ENCODE measurements at regions not wholly inside any gene's neighbourhood (a gene's known extent, or its start where the extent isn't known, plus 50 kb on each side); places are given as distances from the start of the nearest gene placed in this dataset.

DNA sequence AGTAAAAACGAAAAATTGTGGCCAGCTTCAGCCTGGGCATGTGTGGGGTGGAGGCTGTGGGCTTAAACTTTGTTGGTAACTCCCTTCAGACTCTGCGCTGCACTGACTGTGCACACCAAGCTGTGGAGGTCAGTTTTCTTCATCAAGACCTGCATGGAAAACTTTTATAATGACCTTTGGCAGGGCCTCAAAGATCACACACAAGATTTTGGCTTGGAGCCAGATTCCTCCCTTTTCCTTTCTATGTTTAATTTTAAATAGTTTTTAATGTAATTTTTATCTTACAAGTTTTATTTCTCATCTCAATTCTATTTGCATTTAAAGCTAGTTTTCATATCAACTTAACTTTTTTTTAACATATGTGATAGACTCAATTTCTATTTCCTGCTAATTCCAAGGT is 1211.1 kb upstream of the CDH18 start (continued):
- TF ChIP-seq ZNF426 (tag by site-specific recombination; IDR thresholded peaks at IDR 0.05): no peak

DNA sequence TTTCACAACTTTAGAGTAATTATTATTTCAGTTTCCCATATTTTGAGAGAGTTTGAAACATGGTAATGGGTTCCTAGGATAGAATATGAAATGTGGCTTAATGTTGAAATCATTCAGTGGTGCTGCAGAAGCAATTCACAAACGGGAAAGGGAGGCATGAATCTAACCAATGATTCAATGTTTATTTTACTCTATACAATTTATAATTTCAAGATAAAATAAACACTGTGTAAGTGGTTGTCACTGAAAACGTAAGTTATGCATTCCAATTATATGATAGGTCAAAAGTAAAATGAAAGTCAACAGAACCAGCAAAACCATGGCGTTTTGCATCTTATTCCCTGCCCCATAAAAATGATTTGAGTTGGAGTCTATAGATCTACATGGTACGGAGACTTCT is 1207.1 kb upstream of the CDH18 start:
- Histone ChIP-seq H3K4me3 (ENCODE audit: low read depth, low read length) (no peak overlapping the region), H3K27ac (ENCODE audit: extremely low read depth, low read depth, low read length) (no peak overlapping the region), H3K4me1 (ENCODE audit: control insufficient read depth, insufficient read depth, low read length) (no peaks in the 10 kb centered on the region), H3K9me3 (ENCODE audit: control insufficient read depth, insufficient read depth, low read depth, low read length) (no peaks in the 10 kb centered on the region), H3K36me3 (ENCODE audit: control insufficient read depth in 2 of 2, insufficient read depth in 1 of 2, low read length in 2 of 2) (no peaks in the 10 kb centered on the region)
- ChIA-PET POLR2A (no interaction called here), CTCF (no interaction called here)
- TF ChIP-seq RBAK (tag by site-specific recombination; IDR thresholded peaks at IDR 0.05) (no peak), SETDB1 (IDR thresholded peaks at IDR 0.05; ENCODE audit: insufficient read length, low read length) (no peak), ZNF792 (tag by site-specific recombination; IDR thresholded peaks at IDR 0.05) (no peak), ZNF184 (tag by site-specific recombination; IDR thresholded peaks at IDR 0.05) (no peak), ZNF404 (tag by site-specific recombination; IDR thresholded peaks at IDR 0.05) (no peak), KLF16 (tag by site-specific recombination; IDR thresholded peaks at IDR 0.05) (no peak)
- TF ChIP-seq, protein P1, sequence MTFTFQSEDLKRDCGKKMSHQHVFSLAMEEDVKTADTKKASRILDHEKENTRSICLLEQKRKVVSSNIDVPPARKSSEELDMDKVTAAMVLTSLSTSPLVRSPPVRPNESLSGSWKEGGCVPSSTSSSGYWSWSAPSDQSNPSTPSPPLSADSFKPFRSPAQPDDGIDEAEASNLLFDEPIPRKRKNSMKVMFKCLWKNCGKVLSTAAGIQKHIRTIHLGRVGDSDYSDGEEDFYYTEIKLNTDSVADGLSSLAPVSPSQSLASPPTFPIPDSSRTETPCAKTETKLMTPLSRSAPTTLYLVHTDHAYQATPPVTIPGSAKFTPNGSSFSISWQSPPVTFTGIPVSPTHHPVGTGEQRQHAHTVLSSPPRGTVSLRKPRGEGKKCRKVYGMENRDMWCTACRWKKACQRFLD (tag by site-specific recombination; IDR thresholded peaks at IDR 0.05): no peak

DNA sequence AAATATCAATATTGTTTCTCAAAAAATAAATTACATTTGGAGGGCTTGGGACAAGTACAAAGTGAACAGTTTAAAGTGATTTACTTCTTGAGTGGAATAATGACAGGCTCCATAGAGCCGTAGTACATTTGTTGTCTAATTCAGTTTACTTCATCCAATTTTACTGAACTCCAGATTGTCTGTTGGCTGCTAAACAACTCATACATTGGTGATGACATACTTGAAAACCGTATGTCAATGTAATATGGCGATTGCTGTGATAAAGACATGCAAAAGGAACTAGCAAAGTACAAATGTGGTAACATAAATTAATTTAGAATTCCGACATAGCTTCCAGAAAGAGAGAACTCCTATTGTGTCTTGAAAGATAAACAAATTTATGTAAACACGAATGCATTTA is 1197.5 kb upstream of the CDH18 start:
- CTCF ChIA-PET: no interaction called here
- POLR2A ChIA-PET: no interaction called here
- no peaks in the 10 kb centered on the region for H3K36me3 ChIP-seq (ENCODE audit: control insufficient read depth in 2 of 2, insufficient read depth in 1 of 2, low read length in 2 of 2)
- no peaks in the 10 kb centered on the region for H3K9me3 ChIP-seq (ENCODE audit: control insufficient read depth, insufficient read depth, low read depth, low read length)
- H3K4me3 ChIP-seq (ENCODE audit: low read depth, low read length): no peak overlapping the region
- H3K27ac ChIP-seq (ENCODE audit: extremely low read depth, low read depth, low read length): no peak overlapping the region
- no peaks in the 10 kb centered on the region for H3K4me1 ChIP-seq (ENCODE audit: control insufficient read depth, insufficient read depth, low read length)
- TF ChIP-seq ZFP41 (tag by site-specific recombination; IDR thresholded peaks at IDR 0.05; ENCODE audit: borderline replicate concordance) (no peak), ZNF521 (tag by site-specific recombination; IDR thresholded peaks at IDR 0.05) (no peak), ZNF596 (tag by site-specific recombination; IDR thresholded peaks at IDR 0.05) (no peak), ZSCAN23 (tag by site-specific recombination; IDR thresholded peaks at IDR 0.05) (no peak), KLF1 (tag by site-specific recombination; IDR thresholded peaks at IDR 0.05) (no peak), GLIS1 (tag by site-specific recombination; IDR thresholded peaks at IDR 0.05) (no peak), ZNF10 (tag by site-specific recombination; IDR thresholded peaks at IDR 0.05) (no peak), BCL11B (tag by site-specific recombination; IDR thresholded peaks at IDR 0.05; ENCODE audit: low read depth) (no peak), IKZF3 (tag by site-specific recombination; IDR thresholded peaks at IDR 0.05) (no peak), ZNF561 (tag by site-specific recombination; IDR thresholded peaks at IDR 0.05; ENCODE audit: borderline replicate concordance) (no peak), YY2 (tag by site-specific recombination; IDR thresholded peaks at IDR 0.05) (no peak)
- TF ChIP-seq, protein P2, sequence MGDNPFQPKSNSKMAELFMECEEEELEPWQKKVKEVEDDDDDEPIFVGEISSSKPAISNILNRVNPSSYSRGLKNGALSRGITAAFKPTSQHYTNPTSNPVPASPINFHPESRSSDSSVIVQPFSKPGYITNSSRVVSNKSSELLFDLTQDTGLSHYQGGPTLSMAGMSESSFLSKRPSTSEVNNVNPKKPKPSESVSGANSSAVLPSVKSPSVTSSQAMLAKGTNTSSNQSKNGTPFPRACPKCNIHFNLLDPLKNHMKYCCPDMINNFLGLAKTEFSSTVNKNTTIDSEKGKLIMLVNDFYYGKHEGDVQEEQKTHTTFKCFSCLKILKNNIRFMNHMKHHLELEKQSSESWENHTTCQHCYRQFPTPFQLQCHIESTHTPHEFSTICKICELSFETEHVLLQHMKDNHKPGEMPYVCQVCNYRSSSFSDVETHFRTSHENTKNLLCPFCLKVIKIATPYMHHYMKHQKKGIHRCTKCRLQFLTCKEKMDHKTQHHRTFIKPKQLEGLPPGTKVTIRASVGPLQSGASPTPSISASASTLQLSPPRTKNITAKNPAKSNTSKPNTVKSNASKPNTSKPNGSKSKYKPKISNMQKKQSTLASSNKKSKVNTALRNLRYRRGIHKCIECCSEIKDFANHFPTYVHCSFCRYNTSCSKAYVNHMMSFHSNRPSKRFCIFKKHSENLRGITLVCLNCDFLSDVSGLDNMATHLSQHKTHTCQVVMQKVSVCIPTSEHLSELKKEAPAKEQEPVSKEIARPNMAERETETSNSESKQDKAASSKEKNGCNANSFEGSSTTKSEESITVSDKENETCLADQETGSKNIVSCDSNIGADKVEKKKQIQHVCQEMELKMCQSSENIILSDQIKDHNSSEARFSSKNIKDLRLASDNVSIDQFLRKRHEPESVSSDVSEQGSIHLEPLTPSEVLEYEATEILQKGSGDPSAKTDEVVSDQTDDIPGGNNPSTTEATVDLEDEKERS (tag by site-specific recombination; IDR thresholded peaks at IDR 0.05): no peak
- TF ChIP-seq, protein P3, sequence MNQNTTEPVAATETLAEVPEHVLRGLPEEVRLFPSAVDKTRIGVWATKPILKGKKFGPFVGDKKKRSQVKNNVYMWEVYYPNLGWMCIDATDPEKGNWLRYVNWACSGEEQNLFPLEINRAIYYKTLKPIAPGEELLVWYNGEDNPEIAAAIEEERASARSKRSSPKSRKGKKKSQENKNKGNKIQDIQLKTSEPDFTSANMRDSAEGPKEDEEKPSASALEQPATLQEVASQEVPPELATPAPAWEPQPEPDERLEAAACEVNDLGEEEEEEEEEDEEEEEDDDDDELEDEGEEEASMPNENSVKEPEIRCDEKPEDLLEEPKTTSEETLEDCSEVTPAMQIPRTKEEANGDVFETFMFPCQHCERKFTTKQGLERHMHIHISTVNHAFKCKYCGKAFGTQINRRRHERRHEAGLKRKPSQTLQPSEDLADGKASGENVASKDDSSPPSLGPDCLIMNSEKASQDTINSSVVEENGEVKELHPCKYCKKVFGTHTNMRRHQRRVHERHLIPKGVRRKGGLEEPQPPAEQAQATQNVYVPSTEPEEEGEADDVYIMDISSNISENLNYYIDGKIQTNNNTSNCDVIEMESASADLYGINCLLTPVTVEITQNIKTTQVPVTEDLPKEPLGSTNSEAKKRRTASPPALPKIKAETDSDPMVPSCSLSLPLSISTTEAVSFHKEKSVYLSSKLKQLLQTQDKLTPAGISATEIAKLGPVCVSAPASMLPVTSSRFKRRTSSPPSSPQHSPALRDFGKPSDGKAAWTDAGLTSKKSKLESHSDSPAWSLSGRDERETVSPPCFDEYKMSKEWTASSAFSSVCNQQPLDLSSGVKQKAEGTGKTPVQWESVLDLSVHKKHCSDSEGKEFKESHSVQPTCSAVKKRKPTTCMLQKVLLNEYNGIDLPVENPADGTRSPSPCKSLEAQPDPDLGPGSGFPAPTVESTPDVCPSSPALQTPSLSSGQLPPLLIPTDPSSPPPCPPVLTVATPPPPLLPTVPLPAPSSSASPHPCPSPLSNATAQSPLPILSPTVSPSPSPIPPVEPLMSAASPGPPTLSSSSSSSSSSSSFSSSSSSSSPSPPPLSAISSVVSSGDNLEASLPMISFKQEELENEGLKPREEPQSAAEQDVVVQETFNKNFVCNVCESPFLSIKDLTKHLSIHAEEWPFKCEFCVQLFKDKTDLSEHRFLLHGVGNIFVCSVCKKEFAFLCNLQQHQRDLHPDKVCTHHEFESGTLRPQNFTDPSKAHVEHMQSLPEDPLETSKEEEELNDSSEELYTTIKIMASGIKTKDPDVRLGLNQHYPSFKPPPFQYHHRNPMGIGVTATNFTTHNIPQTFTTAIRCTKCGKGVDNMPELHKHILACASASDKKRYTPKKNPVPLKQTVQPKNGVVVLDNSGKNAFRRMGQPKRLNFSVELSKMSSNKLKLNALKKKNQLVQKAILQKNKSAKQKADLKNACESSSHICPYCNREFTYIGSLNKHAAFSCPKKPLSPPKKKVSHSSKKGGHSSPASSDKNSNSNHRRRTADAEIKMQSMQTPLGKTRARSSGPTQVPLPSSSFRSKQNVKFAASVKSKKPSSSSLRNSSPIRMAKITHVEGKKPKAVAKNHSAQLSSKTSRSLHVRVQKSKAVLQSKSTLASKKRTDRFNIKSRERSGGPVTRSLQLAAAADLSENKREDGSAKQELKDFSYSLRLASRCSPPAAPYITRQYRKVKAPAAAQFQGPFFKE (tag by site-specific recombination; IDR thresholded peaks at IDR 0.05; ENCODE audit: borderline replicate concordance): no peak
- TF ChIP-seq, protein P4, sequence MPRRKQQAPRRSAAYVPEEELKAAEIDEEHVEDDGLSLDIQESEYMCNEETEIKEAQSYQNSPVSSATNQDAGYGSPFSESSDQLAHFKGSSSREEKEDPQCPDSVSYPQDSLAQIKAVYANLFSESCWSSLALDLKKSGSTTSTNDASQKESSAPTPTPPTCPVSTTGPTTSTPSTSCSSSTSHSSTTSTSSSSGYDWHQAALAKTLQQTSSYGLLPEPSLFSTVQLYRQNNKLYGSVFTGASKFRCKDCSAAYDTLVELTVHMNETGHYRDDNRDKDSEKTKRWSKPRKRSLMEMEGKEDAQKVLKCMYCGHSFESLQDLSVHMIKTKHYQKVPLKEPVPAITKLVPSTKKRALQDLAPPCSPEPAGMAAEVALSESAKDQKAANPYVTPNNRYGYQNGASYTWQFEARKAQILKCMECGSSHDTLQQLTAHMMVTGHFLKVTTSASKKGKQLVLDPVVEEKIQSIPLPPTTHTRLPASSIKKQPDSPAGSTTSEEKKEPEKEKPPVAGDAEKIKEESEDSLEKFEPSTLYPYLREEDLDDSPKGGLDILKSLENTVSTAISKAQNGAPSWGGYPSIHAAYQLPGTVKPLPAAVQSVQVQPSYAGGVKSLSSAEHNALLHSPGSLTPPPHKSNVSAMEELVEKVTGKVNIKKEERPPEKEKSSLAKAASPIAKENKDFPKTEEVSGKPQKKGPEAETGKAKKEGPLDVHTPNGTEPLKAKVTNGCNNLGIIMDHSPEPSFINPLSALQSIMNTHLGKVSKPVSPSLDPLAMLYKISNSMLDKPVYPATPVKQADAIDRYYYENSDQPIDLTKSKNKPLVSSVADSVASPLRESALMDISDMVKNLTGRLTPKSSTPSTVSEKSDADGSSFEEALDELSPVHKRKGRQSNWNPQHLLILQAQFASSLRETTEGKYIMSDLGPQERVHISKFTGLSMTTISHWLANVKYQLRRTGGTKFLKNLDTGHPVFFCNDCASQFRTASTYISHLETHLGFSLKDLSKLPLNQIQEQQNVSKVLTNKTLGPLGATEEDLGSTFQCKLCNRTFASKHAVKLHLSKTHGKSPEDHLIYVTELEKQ (tag by site-specific recombination; IDR thresholded peaks at IDR 0.05; ENCODE audit: borderline replicate concordance): no peak
